ENCODE measurements at regions not wholly inside any gene's neighbourhood (a gene's known extent, or its start where the extent isn't known, plus 50 kb on each side); places are given as distances from the start of the nearest gene placed in this dataset.

GRCh38 chr1:58968360-58968952, 184.6 kb upstream of the JUN start:
- TF ChIP-seq CTCF (IDR thresholded peaks at IDR 0.05) (no peak), POLR2A (IDR thresholded peaks at IDR 0.05) (no peak)

Data from lower leg skin (tissue), 3 donors.